AG04449 (cell line): ENCODE measurements at regions not wholly inside any gene's neighbourhood (a gene's known extent, or its start where the extent isn't known, plus 50 kb on each side); places are given as distances from the start of the nearest gene placed in this dataset.

Experiments used
- CTCF ChIA-PET: fragments of 350-600 bp; formaldehyde crosslinking; extraction: SDS; loops from one replicate; lab custom pipeline; 2021; ENCODE audit warnings: antibody characterized with exemption; lab: Yijun Ruan, JAX
- POLR2A ChIA-PET: fragments of 400-600, 350-600 bp; formaldehyde crosslinking; extraction: SDS; loops from one replicate; lab custom pipeline; 2020; ENCODE audit warnings: antibody characterized with exemption, inconsistent platforms; lab: Yijun Ruan, JAX
- DNase-seq: peaks from one replicate; pipeline ENCODE4 v3.0.0-alpha.2; 2010; ENCODE audit warnings: low read depth, low spot score
- H3K4me3 ChIP-seq: 2 replicates; pipeline ENCODE4 v1.5.1; 2011; ENCODE audit warnings: low read depth, mild to moderate bottlenecking, control low read depth, low read length
- CTCF ChIP-seq: IDR thresholded peaks from one replicate; pipeline ENCODE4 v1.5.1; 2011; ENCODE audit warnings: mild to moderate bottlenecking, moderate library complexity, low read length, control low read depth, inconsistent platforms; ENCODE audit not compliant: insufficient read depth; ENCODE audit errors: missing control alignments

- CTCF ChIA-PET, result no interaction called here
- no peak overlapping the region for H3K4me3 ChIP-seq
- DNase-seq, result no peak
- no peak for TF ChIP-seq CTCF
- POLR2A ChIA-PET, result no interaction called here
Observed at GRCh38 chr2:155528034-155528433, 804.5 kb downstream of the NR4A2 start.

GRCh38 chr2:155525199-155525598 lies 807.3 kb downstream of the NR4A2 start:
- POLR2A ChIA-PET, result no interaction called here
- no peak for DNase-seq
- no peak for TF ChIP-seq CTCF
- CTCF ChIA-PET, result no interaction called here
- no peak overlapping the region for H3K4me3 ChIP-seq

- TF ChIP-seq CTCF, result no peak
- no peak overlapping the region for H3K4me3 ChIP-seq
- no peak for DNase-seq
- ChIA-PET CTCF (no interaction called here), POLR2A (no interaction called here)
Observed at GRCh38 chr2:155519529-155520130, 812.9 kb downstream of the NR4A2 start.

GRCh38 chr2:155518094-155518493 lies 814.4 kb downstream of the NR4A2 start:
- TF ChIP-seq CTCF, result no peak
- CTCF ChIA-PET, result no interaction called here

GRCh38 chr2:155517362-155517761 lies 815.2 kb downstream of the NR4A2 start:
- ChIA-PET CTCF (no interaction called here), POLR2A (no interaction called here)
- no peak overlapping the region for H3K4me3 ChIP-seq
- DNase-seq, result no peak
- TF ChIP-seq CTCF, result no peak

More at GRCh38 chr2:155518094-155518493, 814.4 kb downstream of the NR4A2 start:
- no peak for DNase-seq
- POLR2A ChIA-PET, result no interaction called here
- H3K4me3 ChIP-seq, result no peak overlapping the region

- no peak for TF ChIP-seq CTCF
- ChIA-PET CTCF (no interaction called here), POLR2A (no interaction called here)
- no peak overlapping the region for H3K4me3 ChIP-seq
- no peak for DNase-seq
Observed at GRCh38 chr2:155513248-155513647, 814.8 kb downstream of the KCNJ3 start.
